ENCODE measurements at regions not wholly inside any gene's neighbourhood (a gene's known extent, or its start where the extent isn't known, plus 50 kb on each side); places are given as distances from the start of the nearest gene placed in this dataset.

GRCh38 chr5:39494107-39494510 lies 69.3 kb upstream of the DAB2 start:
- H3K4me3 ChIP-seq (ENCODE audit: low read length), result no peak overlapping the region
- DNase-seq (ENCODE audit: low read depth), result no peak
- TF ChIP-seq CTCF (conservative IDR thresholded peaks at IDR 0.05; ENCODE audit: low read depth, low read length), result no peak

- no peak for TF ChIP-seq CTCF (conservative IDR thresholded peaks at IDR 0.05; ENCODE audit: low read depth, low read length)
- no peak for DNase-seq (ENCODE audit: low read depth)
- H3K4me3 ChIP-seq (ENCODE audit: low read length), result no peak overlapping the region
Measured at GRCh38 chr5:39491210-39491609, 66.4 kb upstream of the DAB2 start.

GRCh38 chr5:39489263-39489662 lies 64.5 kb upstream of the DAB2 start:
- no peak for TF ChIP-seq CTCF (conservative IDR thresholded peaks at IDR 0.05; ENCODE audit: low read depth, low read length)
- DNase-seq (ENCODE audit: low read depth), result no peak
- H3K4me3 ChIP-seq (ENCODE audit: low read length), result no peak overlapping the region

GRCh38 chr5:39486790-39487189 lies 62.0 kb upstream of the DAB2 start:
- DNase-seq (ENCODE audit: low read depth), result no peak
- no peak overlapping the region for H3K4me3 ChIP-seq (ENCODE audit: low read length)
- TF ChIP-seq CTCF (conservative IDR thresholded peaks at IDR 0.05; ENCODE audit: low read depth, low read length), result no peak

GRCh38 chr5:39486361-39486760 lies 61.6 kb upstream of the DAB2 start:
- TF ChIP-seq CTCF (conservative IDR thresholded peaks at IDR 0.05; ENCODE audit: low read depth, low read length), result no peak

GRCh38 chr5:39485079-39485478 lies 60.3 kb upstream of the DAB2 start:
- TF ChIP-seq CTCF (conservative IDR thresholded peaks at IDR 0.05; ENCODE audit: low read depth, low read length), result no peak
- H3K4me3 ChIP-seq (ENCODE audit: low read length), result no peak overlapping the region
- DNase-seq (ENCODE audit: low read depth), result no peak

More at GRCh38 chr5:39486361-39486760, 61.6 kb upstream of the DAB2 start:
- DNase-seq (ENCODE audit: low read depth), result no peak
- H3K4me3 ChIP-seq (ENCODE audit: low read length), result no peak overlapping the region

GRCh38 chr5:39484673-39485072 lies 59.9 kb upstream of the DAB2 start:
- DNase-seq (ENCODE audit: low read depth), result no peak
- H3K4me3 ChIP-seq (ENCODE audit: low read length), result no peak overlapping the region
- no peak for TF ChIP-seq CTCF (conservative IDR thresholded peaks at IDR 0.05; ENCODE audit: low read depth, low read length)

All from retinal pigment epithelial cell (primary cell).